Stimulated activated CD4-positive, alpha-beta T cell treated with anti-CD3 and anti-CD28 coated beads, Interleukin-1b, Interleukin-23, amount 100 ng/mL, for 48 hours (primary cell): ENCODE measurements at regions not wholly inside any gene's neighbourhood (a gene's known extent, or its start where the extent isn't known, plus 50 kb on each side); places are given as distances from the start of the nearest gene placed in this dataset.
A peak's percentile ranks its signal among the peaks of the same experiment; 100 is the strongest.
"Not testable (repeated sequence)": the region's sequence is repeated elsewhere in the genome, so short reads cannot be mapped to it uniquely, and the experiment has no call there.

Experiments
- DNase-seq: peaks from one replicate; pipeline ENCODE4 v3.0.0-alpha.2; 2020

DNA sequence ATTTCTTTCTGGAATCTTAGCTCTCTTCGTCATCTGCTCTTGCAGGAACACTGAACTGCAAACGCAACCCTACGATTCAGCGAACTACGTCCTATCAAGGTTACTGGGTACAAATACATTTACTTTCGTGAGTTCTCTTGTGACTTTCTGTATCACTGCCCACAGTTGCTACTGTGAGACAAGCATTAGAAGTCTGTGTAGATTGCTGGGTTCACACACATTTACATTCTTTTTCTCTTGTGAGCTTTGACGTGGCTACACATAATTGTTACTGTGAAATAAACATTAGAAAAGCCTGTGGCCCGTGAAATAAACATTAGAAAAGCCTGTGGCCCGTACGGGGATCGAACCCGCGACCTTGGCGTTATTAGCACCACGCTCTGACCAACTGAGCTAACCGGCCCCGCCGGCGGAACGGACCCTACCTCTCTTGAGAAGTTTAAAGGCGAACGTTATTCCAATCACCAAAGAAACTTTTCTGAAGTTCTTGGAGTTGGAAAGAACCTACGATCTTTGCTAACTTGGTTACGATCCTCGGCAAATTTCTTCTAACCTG lies 61.2 kb upstream of the ZNF322 start:
- not testable (repeated sequence) for DNase-seq

DNA sequence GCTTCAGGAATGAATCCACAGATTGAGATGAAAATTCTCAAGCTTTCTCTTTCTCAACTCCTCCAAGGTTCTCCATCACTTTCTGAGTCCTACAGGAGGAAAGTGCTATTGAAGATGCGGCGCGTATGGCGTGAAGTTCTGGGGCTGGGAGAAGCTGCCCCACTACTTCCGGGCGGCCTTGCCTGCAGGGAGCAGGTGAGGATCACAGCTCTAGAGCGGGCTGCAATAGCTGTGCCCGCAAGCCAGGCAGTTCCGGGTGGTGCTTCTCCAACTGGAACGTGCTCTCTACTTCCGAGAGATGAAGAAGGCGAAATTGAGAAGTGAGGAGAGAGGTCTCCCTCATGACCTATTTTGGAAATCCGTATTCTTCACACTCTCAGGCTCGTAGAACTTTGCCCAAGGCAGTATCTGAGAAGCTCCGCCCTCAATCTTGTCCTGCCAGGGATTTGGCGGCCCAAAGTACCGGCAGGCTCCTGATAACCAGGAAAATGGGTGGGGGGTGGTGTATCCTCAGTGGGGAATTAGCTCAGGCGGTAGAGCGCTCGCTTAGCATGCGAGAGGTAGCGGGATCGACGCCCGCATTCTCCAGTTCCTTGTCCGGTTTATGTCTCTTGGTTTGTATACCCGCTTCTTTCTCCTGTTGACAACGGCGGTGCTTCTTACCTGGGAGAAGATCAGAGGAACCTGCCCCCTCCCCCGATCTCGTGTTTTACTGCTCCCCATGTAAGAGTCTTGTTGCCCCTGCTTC lies 70.6 kb upstream of the ZNF322 start:
- not testable (repeated sequence) for DNase-seq

DNA sequence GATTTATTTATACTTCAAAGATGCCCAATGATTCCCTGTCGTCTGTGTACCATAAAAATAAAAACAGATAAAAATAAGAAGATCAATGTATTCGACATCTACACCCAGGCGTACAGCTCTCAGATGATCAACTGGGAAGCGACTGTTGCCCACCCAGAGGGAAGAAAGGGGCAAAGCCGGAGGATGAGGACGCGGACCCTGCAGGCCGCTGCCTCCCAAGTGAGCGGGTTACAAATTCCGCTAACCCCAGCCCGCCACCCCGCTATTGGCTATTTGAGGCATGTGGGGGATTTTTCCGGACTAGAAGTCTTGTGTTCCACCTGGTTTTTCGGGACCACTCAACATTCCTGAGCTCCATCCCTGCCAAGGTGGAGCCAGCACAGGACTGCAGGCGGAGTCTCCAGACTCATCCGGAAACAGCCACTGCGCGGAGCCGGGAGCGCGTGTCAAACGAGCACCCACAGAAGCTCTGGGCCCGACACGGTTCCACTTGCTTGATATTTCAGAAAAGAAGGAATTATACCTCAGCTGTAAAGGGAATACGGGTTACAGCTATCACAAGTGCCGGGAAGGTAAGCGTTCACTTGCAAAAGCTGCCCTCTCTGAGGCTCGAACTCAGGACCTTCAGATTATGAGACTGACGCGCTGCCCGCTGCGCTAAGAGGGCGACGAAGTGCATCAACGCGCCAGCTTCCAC lies 75.4 kb upstream of the ZNF322 start:
- DNase-seq = not testable (repeated sequence)

DNA sequence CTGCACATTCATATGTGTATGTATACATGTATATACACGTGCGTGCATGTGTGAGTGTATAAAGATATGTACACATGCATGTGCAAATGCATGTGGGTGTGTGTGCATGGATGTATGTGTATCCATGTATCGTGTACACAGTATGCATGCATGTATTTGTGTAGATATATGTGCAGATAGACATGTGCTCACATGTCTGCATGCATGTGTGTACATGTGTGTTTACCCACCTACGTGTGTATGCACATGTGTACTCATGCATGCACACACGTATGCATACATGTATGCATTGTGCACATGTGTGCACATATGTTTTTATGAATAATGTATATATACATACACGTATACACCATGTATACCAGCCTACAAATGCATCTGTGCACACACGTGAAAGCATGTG lies 80.3 kb upstream of the ZNF322 start:
- no peak for DNase-seq

DNA sequence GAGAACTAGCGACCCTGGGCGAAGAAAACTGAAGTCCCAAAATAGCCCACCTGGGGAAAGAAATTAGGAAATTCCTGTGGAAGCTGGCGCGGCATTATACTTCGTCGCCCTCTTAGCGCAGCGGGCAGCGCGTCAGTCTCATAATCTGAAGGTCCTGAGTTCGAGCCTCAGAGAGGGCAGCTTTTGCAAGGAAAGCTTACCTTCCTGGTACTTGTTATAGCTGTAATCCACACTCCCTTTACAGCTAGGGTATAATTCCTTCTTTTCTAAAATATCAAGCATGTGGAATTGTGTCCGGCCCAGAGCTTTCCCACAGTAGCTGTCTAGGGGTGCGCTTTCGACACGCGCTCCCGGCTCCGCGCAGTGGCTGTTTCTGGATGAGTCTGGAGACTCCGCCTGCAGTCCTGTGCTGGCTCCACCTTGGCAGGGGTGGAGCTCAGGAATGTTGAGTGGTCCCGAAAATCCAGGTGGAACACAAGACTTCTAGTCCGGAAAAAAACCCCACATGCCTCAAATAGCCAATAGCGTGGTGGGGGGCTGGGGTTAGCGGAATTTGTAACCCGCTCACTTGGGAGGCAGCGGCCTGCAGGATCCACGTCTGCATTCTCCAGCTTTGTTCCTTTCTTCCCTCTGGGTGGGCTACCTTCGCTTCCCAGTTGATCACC lies 83.7 kb upstream of the ZNF322 start:
- DNase-seq = no peak

- DNase-seq = no peak
Observed at GRCh38 chr6:26743941-26744699, 84.6 kb upstream of the ZNF322 start.

DNA sequence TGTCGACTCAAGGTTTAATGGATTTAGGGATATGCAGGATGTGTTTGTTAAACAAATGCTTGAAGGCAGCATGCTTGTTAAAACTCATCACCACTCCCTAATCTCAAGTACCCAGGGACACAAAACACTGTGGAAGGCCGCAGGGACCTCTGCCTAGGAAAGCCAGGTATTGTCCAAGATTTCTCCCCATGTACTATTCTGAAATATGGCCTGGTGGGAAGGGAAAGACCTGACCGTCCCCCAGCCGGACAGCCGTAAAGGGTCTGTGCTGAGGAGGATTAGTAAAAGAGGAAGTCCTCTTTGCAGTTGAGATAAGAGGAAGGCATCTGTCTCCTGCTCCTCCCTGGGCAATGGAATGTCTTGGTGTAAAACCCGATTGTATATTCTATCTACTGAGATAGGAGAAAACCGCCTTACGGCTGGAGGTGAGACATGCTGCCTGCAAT lies 85.3 kb upstream of the ZNF322 start:
- not testable (repeated sequence) for DNase-seq

DNA sequence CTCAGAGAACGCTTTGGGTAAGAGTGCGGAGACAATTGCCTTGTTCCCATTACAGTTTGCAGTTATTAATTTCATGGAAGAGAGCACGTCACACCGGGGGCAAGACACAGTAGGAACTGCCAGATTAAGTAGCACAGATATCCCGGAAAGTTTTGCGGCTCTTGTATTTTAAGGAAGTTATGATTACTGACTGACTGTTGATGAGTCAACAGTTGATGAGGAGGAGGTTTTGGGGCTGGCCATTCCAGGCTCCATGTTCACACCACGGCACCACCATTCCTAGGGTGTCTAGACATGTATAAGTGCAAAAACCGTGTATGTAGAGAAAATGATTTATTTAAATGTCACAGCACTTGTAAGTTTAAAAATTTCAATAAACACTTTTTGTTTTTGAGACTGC lies 86.4 kb upstream of the ZNF322 start:
- not testable (repeated sequence) for DNase-seq

DNA sequence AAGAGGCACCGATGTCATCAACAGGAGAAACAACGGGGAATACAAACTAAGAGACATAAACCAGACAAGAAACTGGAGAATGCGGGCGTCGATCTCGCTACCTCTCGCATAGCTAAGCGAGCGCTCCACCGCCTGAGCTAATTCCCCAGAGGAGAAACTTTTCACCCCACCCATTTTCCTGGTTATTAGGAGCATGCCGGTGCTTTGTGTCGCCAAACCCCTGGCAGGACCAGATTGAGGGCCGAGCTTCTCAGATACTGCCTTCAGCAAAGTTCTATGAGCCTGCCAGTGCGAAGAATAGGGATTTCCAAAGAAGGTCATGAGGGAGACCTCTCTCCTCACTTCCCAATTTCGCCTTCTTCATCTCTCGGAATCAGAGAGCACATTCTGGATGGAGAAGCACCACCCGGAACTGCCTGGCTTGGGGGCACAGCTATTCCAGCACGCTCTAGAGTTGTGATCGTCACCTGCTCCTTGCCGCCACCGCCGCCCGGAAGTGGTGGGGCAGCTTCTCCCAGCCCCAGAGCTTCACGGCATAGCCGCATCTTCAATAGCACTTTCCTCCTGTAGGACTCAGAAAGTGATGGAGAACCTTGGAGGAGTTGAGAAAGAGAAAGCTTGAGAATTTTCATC lies 89.7 kb upstream of the ZNF322 start:
- DNase-seq = not testable (repeated sequence)

DNA sequence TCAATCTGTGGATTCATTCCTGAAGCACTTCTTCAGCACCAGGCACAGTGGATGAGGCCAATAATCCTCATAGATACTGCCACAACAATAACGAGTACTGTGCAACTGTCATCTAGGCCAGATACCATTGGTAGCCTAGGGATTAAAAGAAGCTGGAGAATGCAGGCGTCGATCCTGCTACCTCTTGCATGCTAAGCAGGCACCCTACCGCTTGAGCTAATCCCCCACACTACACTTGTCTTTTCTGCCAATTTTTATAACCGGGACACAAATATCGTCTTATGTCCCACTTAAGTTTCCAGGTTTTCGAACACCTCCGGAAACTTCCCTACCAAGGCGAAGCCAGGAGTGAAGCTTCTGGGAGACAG lies 90.2 kb upstream of the ZNF322 start:
- DNase-seq = not testable (repeated sequence)

- no peak for DNase-seq
Observed at GRCh38 chr6:26754212-26754611, 94.7 kb upstream of the ZNF322 start.

DNA sequence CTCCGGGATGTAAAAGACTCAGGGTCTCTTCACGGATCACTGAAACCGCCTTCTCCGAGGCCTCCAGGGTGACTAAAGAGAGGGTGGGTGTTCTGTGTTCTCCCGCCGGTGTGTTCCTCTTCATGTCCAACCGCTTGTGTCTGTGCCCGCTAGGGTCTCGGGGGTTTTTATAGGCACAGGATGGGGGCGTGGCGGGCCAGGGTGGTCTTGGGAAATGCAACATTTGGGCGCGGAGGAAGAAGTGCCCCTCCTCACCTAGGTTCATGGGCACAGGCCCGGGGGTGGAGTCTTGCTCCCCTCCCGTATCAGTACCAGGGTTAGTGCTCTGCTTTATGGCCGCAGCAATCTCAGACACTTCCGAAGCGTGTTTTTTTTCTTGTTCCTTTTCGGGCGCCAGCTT lies 95.3 kb upstream of the ZNF322 start:
- not testable (repeated sequence) for DNase-seq

- DNase-seq = peak; percentile 29
Observed at GRCh38 chr6:26756067-26756805, 96.7 kb upstream of the ZNF322 start.

DNA sequence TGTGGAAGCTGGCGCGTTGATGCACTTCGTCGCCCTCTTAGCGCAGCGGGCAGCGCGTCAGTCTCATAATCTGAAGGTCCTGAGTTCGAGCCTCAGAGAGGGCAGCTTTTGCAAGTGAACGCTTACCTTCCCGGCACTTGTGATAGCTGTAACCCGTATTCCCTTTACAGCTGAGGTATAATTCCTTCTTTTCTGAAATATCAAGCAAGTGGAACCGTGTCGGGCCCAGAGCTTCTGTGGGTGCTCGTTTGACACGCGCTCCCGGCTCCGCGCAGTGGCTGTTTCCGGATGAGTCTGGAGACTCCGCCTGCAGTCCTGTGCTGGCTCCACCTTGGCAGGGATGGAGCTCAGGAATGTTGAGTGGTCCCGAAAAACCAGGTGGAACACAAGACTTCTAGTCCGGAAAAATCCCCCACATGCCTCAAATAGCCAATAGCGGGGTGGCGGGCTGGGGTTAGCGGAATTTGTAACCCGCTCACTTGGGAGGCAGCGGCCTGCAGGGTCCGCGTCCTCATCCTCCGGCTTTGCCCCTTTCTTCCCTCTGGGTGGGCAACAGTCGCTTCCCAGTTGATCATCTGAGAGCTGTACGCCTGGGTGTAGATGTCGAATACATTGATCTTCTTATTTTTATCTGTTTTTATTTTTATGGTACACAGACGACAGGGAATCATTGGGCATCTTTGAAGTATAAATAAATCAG lies 106.8 kb upstream of the ZNF322 start:
- DNase-seq = not testable (repeated sequence)

DNA sequence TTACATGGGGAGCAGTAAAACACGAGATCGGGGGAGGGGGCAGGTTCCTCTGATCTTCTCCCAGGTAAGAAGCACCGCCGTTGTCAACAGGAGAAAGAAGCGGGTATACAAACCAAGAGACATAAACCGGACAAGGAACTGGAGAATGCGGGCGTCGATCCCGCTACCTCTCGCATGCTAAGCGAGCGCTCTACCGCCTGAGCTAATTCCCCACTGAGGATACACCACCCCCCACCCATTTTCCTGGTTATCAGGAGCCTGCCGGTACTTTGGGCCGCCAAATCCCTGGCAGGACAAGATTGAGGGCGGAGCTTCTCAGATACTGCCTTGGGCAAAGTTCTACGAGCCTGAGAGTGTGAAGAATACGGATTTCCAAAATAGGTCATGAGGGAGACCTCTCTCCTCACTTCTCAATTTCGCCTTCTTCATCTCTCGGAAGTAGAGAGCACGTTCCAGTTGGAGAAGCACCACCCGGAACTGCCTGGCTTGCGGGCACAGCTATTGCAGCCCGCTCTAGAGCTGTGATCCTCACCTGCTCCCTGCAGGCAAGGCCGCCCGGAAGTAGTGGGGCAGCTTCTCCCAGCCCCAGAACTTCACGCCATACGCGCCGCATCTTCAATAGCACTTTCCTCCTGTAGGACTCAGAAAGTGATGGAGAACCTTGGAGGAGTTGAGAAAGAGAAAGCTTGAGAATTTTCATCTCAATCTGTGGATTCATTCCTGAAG lies 111.6 kb upstream of the ZNF322 start:
- DNase-seq = not testable (repeated sequence)

DNA sequence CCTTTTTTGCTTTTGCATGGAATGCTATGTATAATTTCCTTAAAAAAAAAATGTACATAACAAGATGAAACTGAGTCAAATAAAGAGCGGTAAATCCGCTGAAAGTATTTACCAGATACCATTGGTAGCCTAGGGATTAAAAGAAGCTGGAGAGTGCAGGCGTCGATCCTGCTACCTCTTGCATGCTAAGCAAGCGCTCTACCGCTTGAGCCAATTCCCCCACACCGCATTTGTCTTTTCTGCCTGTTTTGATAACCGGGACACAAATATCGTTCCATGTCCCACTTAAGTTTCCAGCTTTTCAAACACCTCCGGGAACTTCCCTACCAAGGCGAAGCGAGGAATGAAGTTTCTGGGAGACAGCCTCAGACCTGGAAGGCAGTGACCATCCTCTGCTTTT lies 113.9 kb upstream of the ZNF322 start:
- not testable (repeated sequence) for DNase-seq

DNA sequence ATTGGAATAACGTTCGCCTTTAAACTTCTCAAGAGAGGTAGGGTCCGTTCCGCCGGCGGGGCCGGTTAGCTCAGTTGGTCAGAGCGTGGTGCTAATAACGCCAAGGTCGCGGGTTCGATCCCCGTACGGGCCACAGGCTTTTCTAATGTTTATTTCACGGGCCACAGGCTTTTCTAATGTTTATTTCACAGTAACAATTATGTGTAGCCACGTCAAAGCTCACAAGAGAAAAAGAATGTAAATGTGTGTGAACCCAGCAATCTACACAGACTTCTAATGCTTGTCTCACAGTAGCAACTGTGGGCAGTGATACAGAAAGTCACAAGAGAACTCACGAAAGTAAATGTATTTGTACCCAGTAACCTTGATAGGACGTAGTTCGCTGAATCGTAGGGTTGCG lies 121.0 kb upstream of the ZNF322 start:
- DNase-seq = not testable (repeated sequence)

GRCh38 chr6:26795474-26796307 lies 136.1 kb upstream of the ZNF322 start:
- DNase-seq = not testable (repeated sequence)
